Left hindlimb (tissue), 1 donor: ENCODE measurements at regions not wholly inside any gene's neighbourhood (a gene's known extent, or its start where the extent isn't known, plus 50 kb on each side); places are given as distances from the start of the nearest gene placed in this dataset.
"Not testable (repeated sequence)": the region's sequence is repeated elsewhere in the genome, so short reads cannot be mapped to it uniquely, and the experiment has no call there.

Experiments used
- DNase-seq: peaks from one replicate; pipeline ENCODE4 v3.0.0-alpha.2; 2018

DNA sequence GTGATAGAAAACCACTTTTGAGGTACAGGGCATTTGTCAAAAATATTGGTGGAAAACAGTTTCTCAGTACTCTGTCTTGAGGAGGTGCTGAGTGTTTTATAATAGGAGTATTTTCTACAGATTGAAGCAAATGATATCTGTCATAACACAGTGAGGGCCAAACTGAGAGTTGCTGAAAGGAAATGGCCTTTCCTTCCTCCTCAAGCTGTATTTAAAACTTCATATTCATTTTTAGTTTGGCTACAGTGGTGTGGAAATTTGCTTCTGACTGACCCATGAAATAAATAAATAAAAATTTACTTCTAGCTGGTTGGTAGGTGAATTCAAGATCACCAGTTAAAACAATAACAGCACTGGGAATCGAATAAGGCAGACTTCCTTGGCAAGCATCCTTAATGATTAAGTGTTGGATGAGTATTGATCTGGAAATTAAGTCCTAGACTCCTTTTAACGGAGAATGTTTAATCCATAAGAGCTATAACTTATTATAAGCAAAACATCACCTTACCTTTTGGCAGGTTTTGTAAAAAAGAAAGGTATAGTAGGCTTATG, 828.6 kb upstream of the CITED2 start:
- no peak for DNase-seq

GRCh38 chr6:140201787-140202458, 827.5 kb upstream of the CITED2 start:
- no peak for DNase-seq

- no peak for DNase-seq
Observed at GRCh38 chr6:140193269-140193668, 818.8 kb upstream of the CITED2 start.

- no peak for DNase-seq
Observed at GRCh38 chr6:140192018-140192417, 817.6 kb upstream of the CITED2 start.

DNA sequence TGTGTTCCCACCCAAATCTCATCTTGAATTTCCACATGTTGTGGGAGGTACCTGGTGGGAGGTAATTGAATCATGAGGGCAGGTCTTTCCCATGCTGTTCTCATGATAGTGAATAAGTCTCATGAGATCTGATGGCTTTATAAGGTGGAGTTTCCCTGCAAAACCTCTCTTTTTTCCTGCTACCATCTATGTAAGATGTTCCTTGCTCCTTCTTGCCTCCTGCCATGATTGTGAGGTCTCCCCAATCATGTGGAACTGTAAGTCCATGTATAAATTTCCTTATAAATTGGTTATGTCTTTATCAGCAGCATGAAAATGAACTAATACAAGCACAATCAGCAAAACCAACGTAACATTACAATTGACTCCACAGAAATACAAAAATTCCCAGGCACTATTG, 814.8 kb upstream of the CITED2 start:
- not testable (repeated sequence) for DNase-seq

DNA sequence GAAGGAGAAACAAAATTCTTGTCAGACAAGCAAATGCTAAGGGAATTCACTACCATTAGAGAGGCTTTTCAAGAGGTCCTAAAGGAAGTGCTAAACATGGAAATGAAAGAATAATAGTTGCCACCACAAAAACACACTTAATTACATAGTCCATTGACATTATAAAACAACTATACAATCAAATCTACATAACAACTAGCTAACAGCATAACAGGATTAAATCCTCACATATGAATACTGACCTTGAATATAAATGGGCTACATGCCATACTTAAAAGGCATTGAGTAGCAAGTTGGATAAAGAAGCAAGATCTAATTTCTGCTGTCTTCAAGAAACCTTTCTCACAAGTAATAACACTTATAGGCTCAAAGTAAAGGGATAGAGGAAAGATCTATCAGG, 811.5 kb upstream of the CITED2 start:
- DNase-seq, result no peak

DNA sequence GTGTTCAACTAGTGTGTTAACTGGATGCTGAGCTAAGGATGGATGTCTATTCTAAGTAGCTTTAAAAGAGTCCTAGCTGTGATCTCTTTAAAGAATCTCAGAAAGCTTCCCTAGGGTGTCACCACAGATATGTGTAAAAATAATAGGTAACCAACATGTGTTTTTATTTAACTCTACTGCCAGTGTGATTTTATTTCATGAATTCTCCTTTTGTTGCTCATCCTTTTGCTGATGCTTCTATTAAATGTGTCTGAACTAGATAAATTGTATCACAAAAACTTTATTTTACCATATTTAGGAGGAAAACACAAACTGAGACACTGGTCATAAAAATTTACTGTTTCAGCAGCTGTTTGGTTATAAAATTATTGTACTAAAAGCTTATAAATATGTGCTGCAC, 809.4 kb upstream of the CITED2 start:
- DNase-seq, result no peak

DNA sequence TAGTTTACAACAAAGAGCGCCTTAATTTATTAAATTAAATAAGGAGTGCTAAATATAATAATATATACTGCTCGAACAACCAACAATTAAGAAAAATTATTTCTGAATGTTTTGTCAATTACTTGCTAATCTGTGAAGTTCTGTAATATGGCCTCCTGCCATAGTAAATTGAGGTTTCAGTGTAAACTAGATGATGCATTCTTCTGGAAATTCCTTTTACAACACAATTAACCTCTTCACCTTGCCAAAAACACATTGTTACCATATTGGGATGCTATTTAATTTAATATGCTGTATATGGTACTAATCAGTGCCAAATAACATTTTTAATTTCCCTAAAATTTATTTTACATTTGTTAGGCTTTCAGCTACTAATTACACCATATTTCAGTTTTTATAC, 808.4 kb upstream of the CITED2 start:
- no peak for DNase-seq

DNA sequence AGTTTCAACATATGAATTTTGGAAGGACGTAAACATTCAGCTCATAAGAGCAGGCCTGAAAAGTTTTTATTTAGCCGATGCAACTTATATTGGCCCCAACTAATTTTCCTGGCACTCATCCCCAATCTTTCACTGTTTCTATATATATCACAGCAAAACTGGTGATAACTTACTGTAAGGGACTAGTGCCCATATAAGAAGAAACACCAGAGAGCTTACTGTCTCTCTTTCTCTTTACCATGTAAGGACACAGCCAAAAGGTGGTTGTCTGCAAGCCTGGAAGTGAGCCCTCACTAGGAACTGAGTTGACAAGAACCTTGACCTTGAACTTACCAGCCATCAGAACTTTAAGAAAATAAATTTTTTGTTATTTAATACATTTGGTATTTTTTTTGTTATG, 807.4 kb upstream of the CITED2 start:
- no peak for DNase-seq

GRCh38 chr6:140180306-140180705, 805.9 kb upstream of the CITED2 start:
- no peak for DNase-seq

GRCh38 chr6:140178935-140179334, 804.5 kb upstream of the CITED2 start:
- no peak for DNase-seq

GRCh38 chr6:140178520-140178919, 804.1 kb upstream of the CITED2 start:
- no peak for DNase-seq

- no peak for DNase-seq
Observed at GRCh38 chr6:140176306-140176705, 801.9 kb upstream of the CITED2 start.

- DNase-seq, result no peak
Observed at GRCh38 chr6:140175486-140175885, 801.0 kb upstream of the CITED2 start.

GRCh38 chr6:140174524-140174923, 800.1 kb upstream of the CITED2 start:
- DNase-seq, result no peak

GRCh38 chr6:140168365-140168764, 793.9 kb upstream of the CITED2 start:
- no peak for DNase-seq

DNA sequence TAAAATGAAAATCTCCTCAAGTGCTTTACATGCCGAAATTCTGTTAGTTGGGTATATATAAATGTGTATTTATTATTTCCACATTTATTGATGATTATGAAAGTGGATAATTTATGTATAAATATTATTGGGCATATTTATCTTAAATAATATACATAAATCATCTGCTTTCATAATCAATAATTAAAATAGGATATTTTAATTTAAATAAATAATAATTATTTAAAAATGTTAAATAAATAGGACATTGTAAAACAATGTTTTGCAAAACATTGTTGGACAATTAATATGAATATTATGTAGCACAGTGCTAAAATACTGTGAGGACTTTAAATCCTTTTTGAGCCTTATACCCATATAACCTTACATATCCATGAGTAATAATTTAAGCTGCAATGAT, 786.5 kb upstream of the CITED2 start:
- no peak for DNase-seq

DNA sequence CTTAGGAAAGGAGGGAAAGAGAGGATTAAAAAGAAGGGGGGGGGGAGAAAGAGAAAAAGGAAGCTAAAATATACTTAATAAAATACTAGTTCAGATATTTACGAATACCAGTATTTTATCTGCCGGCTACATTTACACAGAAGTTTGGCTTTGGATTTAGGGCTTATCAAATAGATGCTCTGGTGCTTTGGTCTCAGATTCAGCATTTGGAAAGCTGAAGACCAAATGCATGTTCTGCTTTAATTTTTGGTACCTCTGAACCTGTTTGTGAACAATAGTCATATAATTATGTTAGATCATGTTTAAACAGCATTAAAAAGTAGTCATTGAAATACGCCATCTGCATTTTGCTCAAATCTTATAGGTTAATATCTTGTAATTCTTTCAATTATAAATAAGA, 786.0 kb upstream of the CITED2 start:
- DNase-seq, result no peak

GRCh38 chr6:140156131-140156530, 781.7 kb upstream of the CITED2 start:
- no peak for DNase-seq

DNA sequence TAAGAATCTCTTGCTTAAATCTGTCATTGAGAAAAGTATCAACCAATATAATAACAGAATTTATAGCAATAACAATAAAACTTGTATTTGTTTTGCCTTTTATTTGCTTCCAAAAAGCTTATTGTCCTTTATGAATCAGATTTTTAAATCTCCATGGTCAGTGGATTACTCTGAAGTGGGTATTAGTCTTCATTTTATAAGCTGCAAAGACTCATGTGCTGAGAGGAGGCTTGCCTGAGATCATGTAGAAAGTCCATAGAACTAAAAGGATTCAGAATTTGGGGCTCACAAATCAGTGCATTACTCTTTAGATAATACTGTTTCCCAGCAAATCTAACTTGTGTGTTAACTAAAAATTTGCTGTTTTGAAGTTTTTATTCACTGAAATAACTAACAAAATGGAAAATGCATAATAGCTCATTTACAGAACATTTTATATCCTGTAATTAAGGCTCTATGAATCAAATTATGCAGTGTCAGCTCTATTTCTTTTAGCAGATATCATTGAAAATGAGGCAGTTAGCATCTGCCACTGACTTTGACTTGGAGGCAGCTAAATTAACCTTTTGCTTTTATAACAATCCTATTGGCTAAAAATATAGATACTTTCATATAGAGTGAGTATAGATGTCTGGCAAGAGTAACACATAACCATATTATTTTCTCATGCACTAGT, 781.1 kb upstream of the CITED2 start:
- no peak for DNase-seq

DNA sequence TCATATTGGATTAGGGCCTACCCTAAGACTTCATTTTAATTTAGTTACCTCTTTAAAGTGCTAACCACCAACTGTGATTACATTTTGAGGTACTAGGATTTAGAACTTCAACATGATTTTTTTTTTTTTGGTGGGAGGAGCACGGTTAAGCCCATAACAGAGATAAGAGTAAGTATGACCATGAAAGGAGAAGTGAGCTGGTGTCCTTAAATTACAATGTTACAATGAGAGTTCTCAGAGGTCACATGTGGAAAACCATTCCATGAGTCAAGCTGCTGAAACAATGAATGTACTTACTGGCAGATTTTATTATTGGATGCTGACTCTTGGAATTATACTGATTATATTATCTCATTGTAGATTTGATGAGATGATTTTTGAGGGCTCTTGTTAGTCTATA, 779.3 kb upstream of the CITED2 start:
- DNase-seq, result no peak

- not testable (repeated sequence) for DNase-seq
Observed at GRCh38 chr6:140147825-140148814, 773.7 kb upstream of the CITED2 start.

DNA sequence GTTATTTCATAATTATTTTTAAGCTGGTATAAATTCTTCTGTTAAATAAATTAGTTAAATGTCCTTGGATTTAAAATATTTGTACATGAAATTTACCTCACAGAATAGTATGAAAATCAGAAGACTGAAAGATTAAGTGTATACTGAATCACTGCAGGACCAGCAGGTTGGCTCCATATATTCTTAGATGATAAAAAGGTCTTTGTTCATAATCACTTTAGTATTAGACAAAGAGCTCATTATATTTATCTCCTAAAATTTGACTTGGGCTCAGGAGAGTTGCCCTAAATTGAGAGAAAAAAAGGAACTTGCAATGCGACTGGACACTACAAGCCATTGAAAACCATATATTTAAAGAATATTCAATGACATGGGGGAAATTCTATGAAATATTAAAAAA, 766.4 kb upstream of the CITED2 start:
- DNase-seq, result no peak
